DMS53 treated with DMSO at 0.1 percent for 48 hours (cell line): ENCODE measurements at regions not wholly inside any gene's neighbourhood (a gene's known extent, or its start where the extent isn't known, plus 50 kb on each side); places are given as distances from the start of the nearest gene placed in this dataset.
A peak's percentile ranks its signal among the peaks of the same experiment; 100 is the strongest.

Experiments used
- DNase-seq: peaks from one replicate; lab custom pipeline; 2025; ENCODE audit not compliant: unreplicated experiment; lab: John Stamatoyannopoulos, UW

- DNase-seq = no peak
These were observed 258.6 kb downstream of the STIM2 start for GRCh38 chr4:27119239-27119638.

GRCh38 chr4:27121830-27122229 is 261.2 kb downstream of the STIM2 start:
- no peak for DNase-seq

GRCh38 chr4:27123123-27123768 is 262.6 kb downstream of the STIM2 start:
- DNase-seq = peak; percentile 86

GRCh38 chr4:27123769-27124124 is 263.1 kb downstream of the STIM2 start:
- no peak for DNase-seq

GRCh38 chr4:27126895-27127294 is 266.3 kb downstream of the STIM2 start:
- peak; percentile 94 for DNase-seq

- DNase-seq = no peak
These were observed 267.8 kb downstream of the STIM2 start for GRCh38 chr4:27128443-27128842.

- no peak for DNase-seq
These were observed 269.3 kb downstream of the STIM2 start for GRCh38 chr4:27129871-27130366.

- DNase-seq = no peak
These were observed 271.9 kb downstream of the STIM2 start for GRCh38 chr4:27132497-27132896.

GRCh38 chr4:27140486-27140885 is 279.8 kb downstream of the STIM2 start:
- no peak for DNase-seq

GRCh38 chr4:27141530-27141929 is 280.9 kb downstream of the STIM2 start:
- DNase-seq = no peak

GRCh38 chr4:27142841-27143240 is 282.2 kb downstream of the STIM2 start:
- no peak for DNase-seq

GRCh38 chr4:27145597-27145996 is 285.0 kb downstream of the STIM2 start:
- no peak for DNase-seq

GRCh38 chr4:27148211-27148895 is 287.7 kb downstream of the STIM2 start:
- no peak for DNase-seq

- DNase-seq = no peak
These were observed 289.0 kb downstream of the STIM2 start for GRCh38 chr4:27149541-27150212.

- DNase-seq = no peak
These were observed 292.1 kb downstream of the STIM2 start for GRCh38 chr4:27152703-27153102.

- peak; percentile 81 for DNase-seq
These were observed 294.1 kb downstream of the STIM2 start for GRCh38 chr4:27154706-27155105.

GRCh38 chr4:27161191-27161590 is 300.6 kb downstream of the STIM2 start:
- no peak for DNase-seq

GRCh38 chr4:27168783-27169182 is 308.1 kb downstream of the STIM2 start:
- no peak for DNase-seq

GRCh38 chr4:27173280-27173679 is 312.6 kb downstream of the STIM2 start:
- no peak for DNase-seq

GRCh38 chr4:27176400-27176799 is 315.8 kb downstream of the STIM2 start:
- DNase-seq = peak; percentile 87

- no peak for DNase-seq
These were observed 316.2 kb downstream of the STIM2 start for GRCh38 chr4:27176881-27177280.

- no peak for DNase-seq
These were observed 317.4 kb downstream of the STIM2 start for GRCh38 chr4:27178061-27178460.
